Smooth muscle cell (in vitro differentiated cells): ENCODE measurements at regions not wholly inside any gene's neighbourhood (a gene's known extent, or its start where the extent isn't known, plus 50 kb on each side); places are given as distances from the start of the nearest gene placed in this dataset.
"Not testable (repeated sequence)": the region's sequence is repeated elsewhere in the genome, so short reads cannot be mapped to it uniquely, and the experiment has no call there.

ENCODE experiments used
- DNase-seq: peaks from one replicate; lab custom pipeline; 2025; ENCODE audit not compliant: unreplicated experiment; lab: John Stamatoyannopoulos, UW
- H2AFZ ChIP-seq: fragments of 200-600 bp; sonication (generic); 2 replicates; pipeline ENCODE4 v1.6.0; 2016; ENCODE audit warnings: antibody characterized with exemption, low read depth, mild to moderate bottlenecking
- H3F3A ChIP-seq: fragments of 200-600 bp; sonication (generic); 2 replicates; pipeline ENCODE4 v1.6.0; 2017; ENCODE audit warnings: antibody characterized with exemption, low read depth
- H3K27ac ChIP-seq: fragments of 200-600 bp; sonication (generic); 2 replicates; pipeline ENCODE4 v1.5.1; 2016; ENCODE audit warnings: low read depth, mild to moderate bottlenecking
- H3K27me3 ChIP-seq: fragments of 200-600 bp; sonication (generic); 2 replicates; pipeline ENCODE4 v1.6.1; 2016; ENCODE audit warnings: low read depth, mild to moderate bottlenecking
- H3K36me3 ChIP-seq: fragments of 200-600 bp; sonication (generic); 2 replicates; pipeline ENCODE4 v1.5.1; 2016; ENCODE audit warnings: low read depth
- H3K4me1 ChIP-seq: fragments of 200-600 bp; sonication (generic); 2 replicates; pipeline ENCODE4 v1.5.1; 2016; ENCODE audit warnings: low read depth
- H3K4me2 ChIP-seq: fragments of 200-600 bp; sonication (generic); 2 replicates; pipeline ENCODE4 v1.6.0; 2016; ENCODE audit warnings: mild to moderate bottlenecking
- H3K4me3 ChIP-seq: fragments of 200-600 bp; sonication (generic); 2 replicates; pipeline ENCODE4 v1.5.1; 2016; ENCODE audit warnings: mild to moderate bottlenecking
- H3K79me2 ChIP-seq: fragments of 200-600 bp; sonication (generic); 2 replicates; pipeline ENCODE4 v1.6.0; 2016; ENCODE audit warnings: low read depth, mild to moderate bottlenecking
- H3K9ac ChIP-seq: fragments of 200-600 bp; sonication (generic); 2 replicates; pipeline ENCODE4 v1.6.0; 2016; ENCODE audit warnings: low read depth
- H3K9me3 ChIP-seq: fragments of 200-600 bp; sonication (generic); replicated peaks from 2 replicates; pipeline ENCODE4 v1.5.1; 2016; ENCODE audit warnings: low read depth
- H4K20me1 ChIP-seq: fragments of 200-600 bp; sonication (generic); 2 replicates; pipeline ENCODE4 v1.6.0; 2016; ENCODE audit warnings: low read depth
- WGBS: methylation state at CpG from one replicate; pipeline ENCODE4 v1.1.7; 2016; ENCODE audit warnings: low lambda C conversion rate; 5-methylcytosine and 5-hydroxymethylcytosine counted together
- TF ChIP-seq, protein P1 (sequence below): fragments of 200-600 bp; sonication (generic); IDR thresholded peaks from 2 replicates; pipeline ENCODE4 v1.5.1; 2017; ENCODE audit warnings: borderline replicate concordance, mild to moderate bottlenecking, antibody characterized with exemption; ENCODE audit not compliant: insufficient read depth, poor library complexity, severe bottlenecking

DNA sequence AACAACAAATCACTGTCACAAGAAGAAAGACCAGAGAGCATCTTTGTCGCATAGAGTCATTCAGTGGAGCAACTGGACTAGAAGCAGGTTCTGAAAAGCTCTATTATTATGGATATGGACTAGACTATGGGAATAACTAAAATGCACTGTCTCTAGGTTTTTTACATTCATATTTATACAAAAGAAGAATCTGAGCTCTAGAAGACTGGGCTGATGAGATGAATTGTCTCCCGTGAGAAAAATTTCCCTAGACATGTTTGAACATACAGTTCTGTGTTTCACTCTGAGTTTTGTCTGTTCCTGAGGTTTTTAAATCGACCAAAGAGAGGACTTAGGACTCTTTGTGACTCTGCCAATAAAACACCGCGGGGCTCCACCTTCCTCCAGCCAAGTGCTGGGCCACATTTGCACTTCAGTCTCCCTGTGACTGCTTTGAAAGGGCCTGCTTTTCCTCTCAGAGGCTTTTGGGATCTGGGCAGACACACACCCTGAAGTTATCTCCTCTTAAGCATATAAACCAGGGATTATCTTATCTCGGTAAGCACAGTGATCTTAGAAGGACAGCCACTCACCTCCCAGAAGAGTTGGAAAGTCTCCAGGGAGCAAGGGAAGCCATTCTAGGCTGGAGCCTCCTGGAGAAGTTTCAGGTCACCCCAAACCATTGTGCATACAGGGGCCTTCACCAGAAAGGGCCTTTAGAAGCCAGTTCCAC is 101.0 kb upstream of the JCAD start:
- Histone ChIP-seq H3K79me2 (no peaks in the 10 kb centered on the region), H3K4me1 (peaks cover 9% of the 10 kb centered on the region), H4K20me1 (no peaks in the 10 kb centered on the region), H3F3A (no peaks in the 10 kb centered on the region), H3K36me3 (no peaks in the 10 kb centered on the region), H3K27me3 (no peaks in the 10 kb centered on the region), H3K4me2 (peak overlapping the region; percentile 27), H2AFZ (no peak overlapping the region), H3K27ac (peak overlapping the region; percentile 11), H3K4me3 (no peak overlapping the region), H3K9ac (no peak overlapping the region), H3K9me3 (no peaks in the 10 kb centered on the region)
- TF ChIP-seq, protein P1, sequence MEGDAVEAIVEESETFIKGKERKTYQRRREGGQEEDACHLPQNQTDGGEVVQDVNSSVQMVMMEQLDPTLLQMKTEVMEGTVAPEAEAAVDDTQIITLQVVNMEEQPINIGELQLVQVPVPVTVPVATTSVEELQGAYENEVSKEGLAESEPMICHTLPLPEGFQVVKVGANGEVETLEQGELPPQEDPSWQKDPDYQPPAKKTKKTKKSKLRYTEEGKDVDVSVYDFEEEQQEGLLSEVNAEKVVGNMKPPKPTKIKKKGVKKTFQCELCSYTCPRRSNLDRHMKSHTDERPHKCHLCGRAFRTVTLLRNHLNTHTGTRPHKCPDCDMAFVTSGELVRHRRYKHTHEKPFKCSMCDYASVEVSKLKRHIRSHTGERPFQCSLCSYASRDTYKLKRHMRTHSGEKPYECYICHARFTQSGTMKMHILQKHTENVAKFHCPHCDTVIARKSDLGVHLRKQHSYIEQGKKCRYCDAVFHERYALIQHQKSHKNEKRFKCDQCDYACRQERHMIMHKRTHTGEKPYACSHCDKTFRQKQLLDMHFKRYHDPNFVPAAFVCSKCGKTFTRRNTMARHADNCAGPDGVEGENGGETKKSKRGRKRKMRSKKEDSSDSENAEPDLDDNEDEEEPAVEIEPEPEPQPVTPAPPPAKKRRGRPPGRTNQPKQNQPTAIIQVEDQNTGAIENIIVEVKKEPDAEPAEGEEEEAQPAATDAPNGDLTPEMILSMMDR: no peak
- no peak for DNase-seq
- 28% methylated on average over 6 of the region's 6 CpGs for WGBS

DNA sequence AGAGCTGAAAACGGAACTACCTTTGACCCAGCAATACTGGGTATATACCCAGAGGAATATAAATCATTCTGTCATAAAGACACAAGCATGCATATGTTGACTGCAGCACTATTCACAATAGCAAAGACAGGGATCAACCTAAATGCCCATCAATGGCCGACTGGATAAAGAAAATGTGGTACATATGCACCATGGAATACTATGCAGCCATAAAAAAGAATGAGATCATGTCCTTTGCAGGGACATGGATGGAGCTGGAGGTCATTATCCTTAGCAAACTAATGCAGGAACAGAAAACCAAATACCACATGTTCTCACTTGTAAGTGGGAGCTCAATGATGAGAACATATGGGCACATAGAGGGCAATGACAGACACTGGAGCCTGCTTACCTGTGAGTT is 100.2 kb upstream of the JCAD start:
- WGBS: 98% methylated on average over 2 of the region's 2 CpGs
- H3K27ac ChIP-seq, H3K4me1 ChIP-seq, H3K4me2 ChIP-seq, H2AFZ ChIP-seq, H3K36me3 ChIP-seq, H3K27me3 ChIP-seq, H4K20me1 ChIP-seq, H3K9me3 ChIP-seq, H3K79me2 ChIP-seq, H3K9ac ChIP-seq, DNase-seq, H3K4me3 ChIP-seq, H3F3A ChIP-seq: not testable (repeated sequence)

DNA sequence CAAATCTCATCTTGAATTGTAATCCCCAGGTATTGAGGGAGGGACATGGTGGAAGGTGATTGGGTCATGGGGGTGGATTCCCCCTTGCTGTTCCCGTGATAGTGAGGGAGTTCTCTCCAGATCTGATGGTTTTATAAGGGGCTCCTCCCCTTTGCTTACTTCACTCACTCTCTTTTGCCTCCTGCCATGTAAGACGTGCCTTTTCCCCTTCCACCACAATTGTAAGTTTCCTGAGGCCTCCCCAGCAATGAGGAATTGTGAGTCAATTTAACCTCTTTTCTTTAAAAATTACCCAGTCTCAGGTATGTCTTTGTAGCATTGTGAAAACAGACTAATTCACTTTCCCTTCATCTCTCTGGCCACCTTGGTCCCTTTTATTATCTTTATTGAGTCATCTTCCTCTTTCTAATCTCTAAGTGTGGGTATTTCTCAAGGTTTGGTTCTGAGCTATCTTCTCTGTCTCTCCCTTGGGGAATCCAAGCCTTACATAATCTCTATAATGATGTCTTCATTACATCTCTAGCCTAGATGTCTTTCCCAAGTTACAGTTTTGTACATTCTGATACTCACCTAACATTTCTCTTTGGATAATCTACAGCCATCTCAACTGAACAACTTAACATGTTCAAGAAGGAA is 99.1 kb upstream of the JCAD start:
- TF ChIP-seq, protein P1: no peak
- no peaks in the 10 kb centered on the region for H3K36me3 ChIP-seq
- WGBS: 75% methylated on average over 2 of the region's 2 CpGs
- H2AFZ ChIP-seq: no peak overlapping the region
- H3K27ac ChIP-seq: no peak overlapping the region
- DNase-seq: no peak
- no peaks in the 10 kb centered on the region for H3K9me3 ChIP-seq
- no peaks in the 10 kb centered on the region for H3F3A ChIP-seq
- H3K9ac ChIP-seq: no peak overlapping the region
- H3K4me1 ChIP-seq: peaks cover 9% of the 10 kb centered on the region
- H3K79me2 ChIP-seq: no peaks in the 10 kb centered on the region
- no peak overlapping the region for H3K4me3 ChIP-seq
- H3K4me2 ChIP-seq: no peak overlapping the region
- H3K27me3 ChIP-seq: no peaks in the 10 kb centered on the region
- H4K20me1 ChIP-seq: no peaks in the 10 kb centered on the region

DNA sequence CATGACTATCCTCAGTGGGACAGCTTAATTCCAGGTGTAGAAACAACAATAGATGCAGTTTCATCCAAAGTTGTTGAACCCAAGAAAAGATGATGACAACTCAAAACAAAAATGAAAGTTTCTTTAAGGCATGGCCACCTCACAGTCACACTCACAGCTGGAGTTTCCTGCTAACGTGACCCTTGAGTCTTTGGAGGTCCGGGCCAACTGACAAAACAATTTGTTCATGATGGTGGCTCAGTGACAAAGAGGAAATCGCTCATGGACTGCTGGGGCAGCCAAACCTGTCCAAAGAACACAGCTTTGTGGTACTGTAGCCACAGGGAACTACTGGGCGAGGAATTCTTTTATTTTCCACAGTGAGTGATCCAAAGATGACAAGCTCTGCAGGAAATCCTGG is 96.0 kb upstream of the JCAD start:
- no peaks in the 10 kb centered on the region for H3K9me3 ChIP-seq
- H3K36me3 ChIP-seq: no peaks in the 10 kb centered on the region
- H3K9ac ChIP-seq: no peak overlapping the region
- WGBS: 91% methylated on average over 4 of the region's 4 CpGs
- H3F3A ChIP-seq: no peaks in the 10 kb centered on the region
- no peak overlapping the region for H3K4me2 ChIP-seq
- TF ChIP-seq, protein P1: no peak
- no peaks in the 10 kb centered on the region for H3K27me3 ChIP-seq
- H4K20me1 ChIP-seq: no peaks in the 10 kb centered on the region
- H3K27ac ChIP-seq: no peak overlapping the region
- H3K79me2 ChIP-seq: no peaks in the 10 kb centered on the region
- peaks cover 4% of the 10 kb centered on the region for H3K4me1 ChIP-seq
- DNase-seq: no peak
- no peak overlapping the region for H2AFZ ChIP-seq
- no peak overlapping the region for H3K4me3 ChIP-seq
